ENCODE measurements at regions not wholly inside any gene's neighbourhood (a gene's known extent, or its start where the extent isn't known, plus 50 kb on each side); places are given as distances from the start of the nearest gene placed in this dataset.
A peak's percentile ranks its signal among the peaks of the same experiment; 100 is the strongest.
"Not testable (repeated sequence)": the region's sequence is repeated elsewhere in the genome, so short reads cannot be mapped to it uniquely, and the experiment has no call there.

- DNase-seq (ENCODE audit: low read depth in 2 of 2): not testable (repeated sequence)
Measured at GRCh38 chr5:134471858-134472449, 53.5 kb upstream of the JADE2 start.

- no peak for DNase-seq (ENCODE audit: low read depth in 2 of 2)
Measured at GRCh38 chr5:134468921-134469400, 56.5 kb upstream of the JADE2 start.

GRCh38 chr5:134467231-134467630, 55.5 kb upstream of the CDKN2AIPNL start:
- no peak for DNase-seq (ENCODE audit: low read depth in 2 of 2)

GRCh38 chr5:134466241-134467069, 54.8 kb upstream of the CDKN2AIPNL start:
- DNase-seq (ENCODE audit: low read depth in 2 of 2): peak in 1 of 2 donors; percentile 27

- peak in 1 of 2 donors; percentile 43 for DNase-seq (ENCODE audit: low read depth in 2 of 2)
Measured at GRCh38 chr5:134465816-134466240, 54.1 kb upstream of the CDKN2AIPNL start.

GRCh38 chr5:134464988-134465815, 53.5 kb upstream of the CDKN2AIPNL start:
- DNase-seq (ENCODE audit: low read depth in 2 of 2): no peak

- DNase-seq (ENCODE audit: low read depth in 2 of 2): no peak
Measured at GRCh38 chr5:134463991-134464760, 52.5 kb upstream of the CDKN2AIPNL start.

GRCh38 chr5:134463176-134463720, 51.6 kb upstream of the CDKN2AIPNL start:
- DNase-seq (ENCODE audit: low read depth in 2 of 2): no peak

- no peak for DNase-seq (ENCODE audit: low read depth in 2 of 2)
Measured at GRCh38 chr5:134462761-134463160, 51.1 kb upstream of the CDKN2AIPNL start.

GRCh38 chr5:134462047-134462575, 50.4 kb upstream of the CDKN2AIPNL start:
- no peak for DNase-seq (ENCODE audit: low read depth in 2 of 2)

Data from stimulated activated CD4-positive, alpha-beta T cell treated with anti-CD3 and anti-CD28 coated beads, Interleukin-15, amount 100 ng/mL, for 48 hours (primary cell).